Activated T-helper 9 cell treated with anti-CD3 and anti-CD28 coated beads, Interleukin-2, amount 50 U/mL, for 16 hours (primary cell): ENCODE measurements at regions not wholly inside any gene's neighbourhood (a gene's known extent, or its start where the extent isn't known, plus 50 kb on each side); places are given as distances from the start of the nearest gene placed in this dataset.
A peak's percentile ranks its signal among the peaks of the same experiment; 100 is the strongest.
"Not testable (repeated sequence)": the region's sequence is repeated elsewhere in the genome, so short reads cannot be mapped to it uniquely, and the experiment has no call there.

Experiments
- DNase-seq: peaks from one replicate; pipeline ENCODE4 v3.0.0-alpha.2; 2020; ENCODE audit warnings: low read depth

- no peak for DNase-seq
Measured at GRCh38 chr10:8338177-8338766, 283.8 kb downstream of the GATA3 start.

DNA sequence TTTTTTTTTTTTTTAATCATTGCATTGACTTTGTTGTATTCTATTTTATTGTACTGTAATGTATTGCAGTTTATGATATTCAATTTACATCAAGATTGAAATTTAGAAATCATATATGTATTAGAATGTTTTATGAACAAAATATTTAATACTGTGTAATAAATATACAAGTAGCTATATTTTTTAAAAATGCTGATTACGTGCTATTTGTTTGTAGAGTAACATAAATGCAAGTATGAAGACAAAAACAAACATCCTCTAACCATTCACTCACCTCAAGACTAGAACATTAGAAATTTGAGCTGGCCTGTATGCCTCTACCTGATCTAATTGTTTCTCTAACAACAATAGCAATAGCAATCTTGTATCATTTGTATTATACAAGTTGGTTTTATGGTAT lies 290.3 kb downstream of the GATA3 start:
- no peak for DNase-seq

DNA sequence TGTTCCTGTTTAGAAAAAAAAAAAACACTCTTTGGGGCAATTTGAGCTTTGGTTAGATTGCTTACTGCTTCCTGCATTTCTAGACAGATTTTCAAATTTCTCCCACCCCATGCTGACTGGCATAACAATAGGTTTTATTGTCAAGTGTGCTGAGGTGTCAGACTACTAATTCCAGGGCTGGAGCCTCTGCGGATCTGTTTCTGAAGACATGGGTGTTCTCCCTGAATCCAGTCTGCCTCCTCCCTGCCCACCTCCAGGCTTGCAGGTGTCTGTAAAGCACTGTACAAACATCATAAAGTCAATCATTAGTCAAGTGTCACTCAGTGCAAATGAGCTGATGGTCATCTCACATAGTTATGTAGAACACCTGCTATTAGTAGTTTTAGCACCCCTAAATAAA lies 292.4 kb downstream of the GATA3 start:
- no peak for DNase-seq

DNA sequence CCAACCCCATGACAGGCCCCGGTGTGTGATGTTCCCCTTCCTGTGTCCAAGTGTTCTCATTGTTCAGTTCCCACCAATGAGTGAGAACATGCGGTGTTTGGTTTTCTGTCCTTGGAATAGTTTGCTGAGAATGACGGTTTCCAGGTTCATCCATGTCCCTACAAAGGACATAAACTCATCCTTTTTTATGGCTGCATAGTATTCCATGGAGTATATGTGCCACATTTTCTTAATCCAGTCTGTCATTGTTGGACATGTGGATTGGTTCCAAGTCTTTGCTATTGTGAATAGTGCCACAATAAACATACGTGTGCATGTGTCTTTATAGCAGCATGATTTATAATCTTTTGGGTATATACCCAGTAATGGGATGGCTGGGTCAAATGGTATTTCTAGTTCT lies 293.1 kb downstream of the GATA3 start:
- DNase-seq = not testable (repeated sequence)

- DNase-seq = no peak
Measured at GRCh38 chr10:8349610-8350249, 295.2 kb downstream of the GATA3 start.

GRCh38 chr10:8350250-8350967 lies 295.9 kb downstream of the GATA3 start:
- no peak for DNase-seq

DNA sequence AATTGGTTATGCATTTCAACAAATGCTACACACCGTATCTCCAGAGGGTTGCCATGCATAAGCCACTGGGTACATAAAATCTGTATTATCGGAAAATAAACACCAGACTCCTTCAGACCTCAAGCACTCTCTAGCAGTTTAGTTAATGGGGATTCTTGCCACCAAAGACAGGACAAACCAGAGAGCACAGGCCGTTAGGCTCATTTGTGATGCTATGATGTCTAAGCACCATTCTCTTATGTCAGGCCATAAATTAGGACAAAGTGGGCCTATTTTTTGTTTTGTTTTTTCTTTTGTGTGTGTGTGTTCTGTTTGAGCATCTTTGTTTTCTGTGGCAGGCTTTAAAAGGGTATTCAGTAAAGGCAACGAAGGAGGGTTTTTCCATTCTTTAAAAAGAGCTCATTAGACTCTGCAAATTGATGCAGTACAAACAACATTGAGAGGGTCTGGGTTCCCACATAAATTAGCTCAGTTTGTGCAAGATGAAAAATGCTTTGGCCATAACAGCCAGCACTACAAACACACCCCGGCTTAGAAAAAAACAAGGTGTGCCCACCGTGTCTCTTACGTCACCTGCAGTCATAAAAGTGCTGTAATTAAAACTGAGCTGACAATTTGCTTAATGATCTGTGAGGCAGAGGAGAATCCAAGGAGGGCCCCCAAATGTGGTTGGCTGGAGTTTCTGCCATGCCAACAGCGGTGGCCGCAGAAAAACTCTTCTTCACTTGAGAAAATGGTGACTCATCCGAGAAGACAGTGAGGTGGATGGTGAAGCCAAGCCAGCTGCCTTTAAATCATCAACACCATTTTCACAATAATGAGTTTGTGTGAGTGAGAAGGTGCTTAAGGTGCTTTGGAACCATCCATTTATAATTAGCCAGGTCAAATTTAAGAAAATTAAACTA lies 297.9 kb downstream of the GATA3 start:
- DNase-seq = no peak

GRCh38 chr10:8356283-8356682 lies 301.8 kb downstream of the GATA3 start:
- DNase-seq = no peak

DNA sequence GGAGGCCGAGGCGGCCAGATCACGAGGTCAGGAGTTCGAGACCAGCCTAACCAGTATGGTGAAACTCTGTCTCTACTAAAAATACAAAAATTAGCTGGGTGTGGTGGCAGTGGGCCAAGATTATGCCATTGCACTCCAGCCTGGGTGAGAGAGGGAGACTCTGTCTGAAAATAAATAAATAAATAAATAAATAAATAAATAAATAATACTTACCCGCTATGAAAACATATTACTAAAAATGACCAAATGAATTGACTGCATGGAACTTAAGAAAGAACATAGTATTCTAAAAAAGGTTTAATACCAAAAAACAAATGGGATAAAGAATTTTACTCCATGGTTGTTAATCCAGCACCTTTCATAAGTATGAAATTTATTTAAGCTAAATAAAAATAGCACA lies 305.0 kb downstream of the GATA3 start:
- DNase-seq = no peak

DNA sequence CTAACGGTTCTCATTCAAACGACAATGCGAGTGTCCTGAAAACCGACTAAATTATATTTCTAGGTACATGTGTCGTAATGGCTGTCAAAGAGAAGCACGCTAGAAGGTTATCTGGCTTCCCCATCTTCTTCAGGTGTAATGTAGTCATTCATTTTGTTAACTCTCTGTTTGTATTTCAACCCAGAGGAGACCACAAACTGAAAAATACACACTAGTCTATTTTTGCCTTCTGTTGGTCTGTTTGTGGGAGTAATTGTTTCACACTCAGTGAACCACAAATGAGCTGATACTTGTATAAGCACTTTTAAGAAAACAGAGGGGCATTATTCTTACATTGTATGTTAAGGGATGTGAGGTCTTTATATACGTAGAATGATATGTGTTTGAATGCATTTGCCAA lies 305.9 kb downstream of the GATA3 start:
- no peak for DNase-seq

GRCh38 chr10:8360814-8361509 lies 306.5 kb downstream of the GATA3 start:
- no peak for DNase-seq

GRCh38 chr10:8361510-8361844 lies 307.0 kb downstream of the GATA3 start:
- no peak for DNase-seq

- DNase-seq = peak; percentile 47
Measured at GRCh38 chr10:8365935-8366911, 311.7 kb downstream of the GATA3 start.

- not testable (repeated sequence) for DNase-seq
Measured at GRCh38 chr10:8367672-8368411, 313.4 kb downstream of the GATA3 start.

DNA sequence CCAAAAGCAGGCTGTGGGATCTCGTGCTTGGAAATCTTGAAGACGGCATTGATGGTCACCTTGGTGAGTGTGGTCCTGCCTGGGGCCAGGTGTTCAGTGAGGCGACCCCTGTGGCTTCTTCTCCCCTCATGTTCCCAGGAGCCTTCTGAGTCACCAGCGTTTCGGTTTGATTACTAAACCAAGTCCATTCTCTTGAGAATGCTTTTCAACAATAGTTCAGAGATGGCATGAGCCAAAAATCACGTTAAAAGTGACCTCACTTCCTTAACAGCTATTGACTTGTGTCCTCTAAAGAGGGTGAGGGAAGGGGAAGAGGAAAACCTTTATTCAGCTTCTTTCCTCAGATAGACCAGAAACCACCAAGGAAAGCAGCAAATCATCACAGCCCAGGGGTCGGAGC lies 315.2 kb downstream of the GATA3 start:
- DNase-seq = no peak

GRCh38 chr10:8374334-8374733 lies 319.8 kb downstream of the GATA3 start:
- no peak for DNase-seq

DNA sequence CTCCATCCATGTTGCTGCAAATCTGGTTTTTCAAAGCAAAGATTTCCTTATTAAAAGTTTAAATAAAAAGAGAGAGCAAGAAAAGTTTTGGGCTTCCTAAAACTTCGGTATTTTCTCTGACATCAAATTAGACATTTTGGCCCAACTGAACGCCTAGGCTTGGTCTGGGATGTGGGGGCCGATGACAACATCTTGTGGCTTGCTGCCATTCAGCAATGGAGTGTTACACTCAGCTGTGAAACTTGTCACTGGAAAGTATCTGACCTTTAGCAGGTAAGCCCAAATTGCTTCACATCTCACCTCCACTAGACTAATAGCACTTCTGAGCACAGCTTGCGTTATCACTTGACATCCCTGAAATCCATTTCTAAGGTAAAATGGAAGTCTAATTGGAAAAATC lies 320.6 kb downstream of the GATA3 start:
- no peak for DNase-seq

DNA sequence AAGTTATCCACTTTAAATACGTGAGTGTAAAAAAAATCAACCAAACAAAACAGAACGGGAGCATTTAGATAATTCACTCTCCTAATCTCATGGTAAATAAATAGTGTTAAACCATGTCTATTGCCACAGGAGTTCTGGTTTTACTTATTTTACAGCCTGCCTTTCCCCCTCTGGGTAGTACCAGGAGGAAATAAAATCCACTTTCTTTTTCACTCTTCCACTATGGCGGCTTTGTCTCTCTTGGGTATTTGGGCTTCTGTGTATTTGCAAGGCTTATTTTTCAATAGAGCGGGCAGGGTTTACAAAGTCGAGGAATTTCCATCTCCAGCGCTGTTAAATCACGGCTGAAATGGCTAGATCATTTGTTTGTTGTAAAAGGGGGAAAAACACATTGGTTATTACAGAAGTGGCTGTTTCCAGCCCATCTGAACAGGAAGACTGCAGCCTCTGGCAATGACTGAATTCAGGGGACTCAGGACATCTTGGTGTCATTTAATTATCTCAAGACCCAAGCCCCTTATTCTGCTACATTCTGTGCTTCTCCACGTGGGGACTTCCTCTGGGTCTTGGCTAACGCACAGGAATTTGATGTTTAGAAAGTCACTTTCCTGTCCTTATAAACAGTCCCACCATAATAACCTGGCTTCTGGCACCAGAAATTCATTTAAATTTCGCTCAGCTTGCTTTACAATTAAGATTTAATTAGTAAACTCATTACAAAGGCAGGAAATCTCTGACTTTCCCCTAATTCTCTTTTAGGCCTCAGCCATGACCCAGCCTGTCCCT lies 323.9 kb downstream of the GATA3 start:
- no peak for DNase-seq
